ENCODE measurements at regions not wholly inside any gene's neighbourhood (a gene's known extent, or its start where the extent isn't known, plus 50 kb on each side); places are given as distances from the start of the nearest gene placed in this dataset.

GRCh38 chr13:64300239-64300638 lies 2884.6 kb upstream of the PCDH20 start:
- Histone ChIP-seq H2BK15ac (ENCODE audit: low read depth, low read length) (no peak overlapping the region), H3K14ac (ENCODE audit: insufficient read depth, low read length) (no peak overlapping the region), H3K4me2 (ENCODE audit: insufficient read depth, insufficient read length, low read length) (no peak overlapping the region), H3K56ac (ENCODE audit: insufficient read length, low read depth, low read length) (no peak overlapping the region), H2BK120ac (ENCODE audit: low read depth, low read length, poor library complexity, severe bottlenecking) (no peak overlapping the region), H2AFZ (ENCODE audit: low read length) (no peak overlapping the region), H3K9ac (ENCODE audit: extremely low read depth, insufficient read length, low read length) (no peak overlapping the region), H2AK5ac (ENCODE audit: insufficient read length, low read length) (no peak overlapping the region), H3K79me2 (ENCODE audit: insufficient read depth, low read length) (no peaks in the 10 kb centered on the region), H2BK20ac (ENCODE audit: low read depth, low read length, poor library complexity, severe bottlenecking) (no peak overlapping the region), H4K91ac (ENCODE audit: insufficient read length, low read depth, low read length) (no peak overlapping the region), H4K5ac (ENCODE audit: insufficient read length, low read depth, low read length) (no peak overlapping the region), H3K9me3 (ENCODE audit: control insufficient read depth, low read depth, low read length) (no peaks in the 10 kb centered on the region), H3K27ac (ENCODE audit: insufficient read length, low read depth, low read length) (no peak overlapping the region), H3T11ph (ENCODE audit: low read length) (no peak overlapping the region), H3K4me1 (ENCODE audit: insufficient read depth, low read length) (no peaks in the 10 kb centered on the region), H3K18ac (ENCODE audit: insufficient read length, low read depth, low read length) (no peak overlapping the region), H4K20me1 (ENCODE audit: control insufficient read depth, insufficient read depth, insufficient read length) (no peaks in the 10 kb centered on the region), H2BK12ac (ENCODE audit: insufficient read length, low read depth, low read length) (no peak overlapping the region), H3K23me2 (ENCODE audit: insufficient read length, low read depth, low read length, poor library complexity, severe bottlenecking) (no peaks in the 10 kb centered on the region), H3K4ac (ENCODE audit: low read depth, low read length) (no peak overlapping the region), H3K27me3 (ENCODE audit: insufficient read depth, low read length) (no peaks in the 10 kb centered on the region), H2BK5ac (ENCODE audit: insufficient read length, low read length) (no peak overlapping the region), H3K79me1 (ENCODE audit: insufficient read depth, low read depth, low read length, poor library complexity, severe bottlenecking) (no peaks in the 10 kb centered on the region), H3K23ac (ENCODE audit: insufficient read length, low read depth, low read length) (no peak overlapping the region), H4K8ac (replicated peaks; ENCODE audit: insufficient read length, low read depth, low read length) (no peak overlapping the region)
- TF ChIP-seq CTCF (conservative IDR thresholded peaks at IDR 0.05): no peak
- Mint-ChIP-seq H3K4me3 (no peak overlapping the region), H3K9me3 (peaks cover 2 to 6% of the 10 kb centered on the region in 2 experiments; a peak in 3 of 5 replicates), H3K4me1 (no peaks in the 10 kb centered on the region), H3K27ac (no peak overlapping the region), H3K36me3 (ENCODE audit: insufficient read depth in 1 of 3, low read depth in 3 of 3) (peaks cover 0 to 4% (median 0%) of the 10 kb centered on the region in 3 experiments; a peak in 1 of 7 replicates), H3K27me3 (ENCODE audit: low read depth) (no peaks in the 10 kb centered on the region)
- DNase-seq: no peak
